CD4-positive, CD25-positive, alpha-beta regulatory T cell (primary cell): ENCODE measurements at regions not wholly inside any gene's neighbourhood (a gene's known extent, or its start where the extent isn't known, plus 50 kb on each side); places are given as distances from the start of the nearest gene placed in this dataset.

Experiments used
- ATAC-seq, 2 donors: fragments of 150-1000 bp; cut with Tn5 transposase; one replicate each; pipeline ENCODE4 v1.10.0; 2021; ENCODE audit warnings: low read depth in 2 of 2, moderate number of reproducible peaks in 2 of 2, moderate library complexity in 1 of 2
- DNase-seq, 3 donors: peaks; one replicate each; pipeline versions ENCODE4 v3.0.0 to v3.0.0-alpha.2; 2012 to 2022; ENCODE audit warnings: mixed read lengths in 1 of 3
- H3K27ac ChIP-seq: one replicate; pipeline ENCODE4 v1.7.0; 2013; ENCODE audit warnings: mild to moderate bottlenecking, low read length; ENCODE audit not compliant: insufficient read depth, poor library complexity, severe bottlenecking
- H3K27me3 ChIP-seq: one replicate; pipeline ENCODE4 v1.7.0; 2013; ENCODE audit warnings: low read length; ENCODE audit not compliant: control insufficient read depth, insufficient read depth
- H3K36me3 ChIP-seq: one replicate; pipeline ENCODE4 v1.7.0; 2013; ENCODE audit warnings: mild to moderate bottlenecking, low read length, moderate library complexity; ENCODE audit not compliant: control insufficient read depth, insufficient read depth
- H3K4me1 ChIP-seq: 2 replicates; pipeline ENCODE4 v1.7.0; 2013; ENCODE audit warnings: mild to moderate bottlenecking, low read length; ENCODE audit not compliant: insufficient read depth, control insufficient read depth, poor library complexity, severe bottlenecking
- H3K4me3 ChIP-seq: one replicate; pipeline ENCODE4 v1.7.0; 2013; ENCODE audit warnings: low read depth, mild to moderate bottlenecking, low read length, moderate library complexity
- H3K9me3 ChIP-seq, 2 experiments: 1 replicate in 1 of 2; 2 replicates in 1 of 2; pipeline ENCODE4 v1.7.0; 2013; ENCODE audit warnings: low read length in 2 of 2, mild to moderate bottlenecking in 1 of 2, moderate library complexity in 1 of 2; ENCODE audit not compliant: control insufficient read depth in 2 of 2
- H3K27ac Mint-ChIP-seq, 3 donors: one replicate each; pipeline ENCODE4 v1.8.0; 2020 to 2022; ENCODE audit warnings: mild to moderate bottlenecking in 3 of 3, mixed read lengths in 3 of 3, moderate library complexity in 2 of 3
- H3K27me3 Mint-ChIP-seq: one replicate; pipeline ENCODE4 v1.8.0; 2022; ENCODE audit warnings: mild to moderate bottlenecking, mixed read lengths
- H3K36me3 Mint-ChIP-seq: one replicate; pipeline ENCODE4 v1.8.0; 2020; ENCODE audit warnings: mixed read lengths
- H3K4me1 Mint-ChIP-seq, 4 donors: one replicate each; pipeline ENCODE4 v1.8.0; 2020 to 2022; ENCODE audit warnings: mixed read lengths in 4 of 4, mild to moderate bottlenecking in 1 of 4
- H3K4me3 Mint-ChIP-seq, 4 donors: one replicate each; pipeline ENCODE4 v1.8.0; 2020 to 2022; ENCODE audit warnings: mild to moderate bottlenecking in 4 of 4, mixed read lengths in 4 of 4, moderate library complexity in 3 of 4
- H3K9me3 Mint-ChIP-seq, 7 donors: one replicate each; pipeline ENCODE4 v1.8.0; 2020 to 2022; ENCODE audit warnings: mixed read lengths in 7 of 7, mild to moderate bottlenecking in 3 of 7, moderate library complexity in 2 of 7

DNA sequence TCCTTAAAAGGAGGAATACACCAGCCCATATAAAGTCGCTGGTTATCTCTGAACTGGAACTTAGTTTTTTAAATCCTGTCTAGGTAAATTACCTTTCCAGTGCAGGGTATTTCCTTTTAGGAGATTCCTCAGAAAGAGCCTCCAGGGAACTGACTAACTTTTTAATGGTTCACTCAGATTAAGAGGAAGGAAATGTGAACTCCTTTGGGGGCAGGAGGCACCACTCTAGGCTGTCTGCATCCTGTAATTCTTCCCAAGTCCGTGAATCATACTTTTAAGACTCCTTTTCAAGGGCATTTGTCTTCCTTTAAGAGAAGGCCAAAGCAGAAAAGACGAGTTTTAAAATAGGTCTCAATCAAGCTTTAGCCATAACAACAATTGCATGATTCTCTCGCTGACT is 871.2 kb upstream of the NR2F2 start:
- no peaks in the 10 kb centered on the region for H3K36me3 Mint-ChIP-seq

GRCh38 chr15:95464509-95464908 is 866.0 kb upstream of the NR2F2 start:
- Histone ChIP-seq H3K36me3 (no peaks in the 10 kb centered on the region), H3K27ac (no peak overlapping the region), H3K4me3 (no peak overlapping the region), H3K27me3 (no peaks in the 10 kb centered on the region), H3K9me3 (no peaks in the 10 kb centered on the region), H3K4me1 (no peaks in the 10 kb centered on the region)
- Mint-ChIP-seq H3K4me3 (no peak overlapping the region), H3K36me3 (no peaks in the 10 kb centered on the region), H3K9me3 (peaks cover 0 to 5% (median 0%) of the 10 kb centered on the region in 7 donors), H3K27ac (no peak overlapping the region), H3K4me1 (peaks cover 0 to 3% (median 0%) of the 10 kb centered on the region in 4 donors), H3K27me3 (no peaks in the 10 kb centered on the region)
- ATAC-seq (no peak), DNase-seq (no peak)

More for the DNA sequence above, 871.2 kb upstream of the NR2F2 start:
- Histone ChIP-seq H3K27ac (no peak overlapping the region), H3K4me3 (no peak overlapping the region), H3K27me3 (no peaks in the 10 kb centered on the region), H3K36me3 (no peaks in the 10 kb centered on the region), H3K4me1 (peaks cover 5% of the 10 kb centered on the region), H3K9me3 (no peaks in the 10 kb centered on the region)
- Mint-ChIP-seq H3K4me3 (no peak overlapping the region), H3K27ac (no peak overlapping the region), H3K9me3 (peaks cover 0 to 9% (median 0%) of the 10 kb centered on the region in 7 donors), H3K4me1 (peaks cover 0 to 22% (median 9%) of the 10 kb centered on the region in 4 donors), H3K27me3 (no peaks in the 10 kb centered on the region)
- ATAC-seq (no peak), DNase-seq (no peak)

DNA sequence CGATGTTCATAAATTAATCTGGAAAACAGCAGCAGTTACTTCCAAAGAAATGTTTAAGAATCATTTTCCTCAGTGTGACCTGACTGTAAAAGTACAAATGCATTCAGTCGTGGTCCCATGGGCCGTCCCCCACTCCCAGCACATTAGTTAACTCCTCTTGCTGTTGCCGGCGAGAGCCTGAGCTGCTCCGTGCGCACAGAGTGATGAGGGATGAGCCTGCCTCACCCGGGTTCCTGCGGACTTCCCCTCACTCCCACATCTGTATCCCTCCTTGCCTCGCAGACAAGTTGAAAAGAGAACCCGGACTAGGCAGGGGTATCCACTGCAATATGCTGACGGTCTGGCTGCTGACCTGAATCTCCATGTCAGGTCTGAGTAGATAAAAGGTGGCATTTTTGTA is 861.7 kb upstream of the NR2F2 start:
- H3K36me3 Mint-ChIP-seq, result no peaks in the 10 kb centered on the region
- no peak overlapping the region for H3K27ac Mint-ChIP-seq
- no peak overlapping the region for H3K4me3 ChIP-seq
- no peaks in the 10 kb centered on the region for H3K9me3 ChIP-seq
- no peaks in the 10 kb centered on the region for H3K36me3 ChIP-seq
- ATAC-seq (no peak), DNase-seq (no peak)
- peaks cover 0 to 3% (median 0%) of the 10 kb centered on the region in 4 donors for H3K4me1 Mint-ChIP-seq
- H3K9me3 Mint-ChIP-seq, result peaks cover 0 to 3% (median 0%) of the 10 kb centered on the region in 7 donors
- H3K27me3 Mint-ChIP-seq, result no peaks in the 10 kb centered on the region
- H3K4me3 Mint-ChIP-seq, result no peak overlapping the region
- H3K27ac ChIP-seq, result no peak overlapping the region
- H3K27me3 ChIP-seq, result no peaks in the 10 kb centered on the region
- H3K4me1 ChIP-seq, result no peaks in the 10 kb centered on the region

- ATAC-seq (no peak), DNase-seq (no peak)
- Histone ChIP-seq H3K9me3 (no peaks in the 10 kb centered on the region), H3K27ac (no peak overlapping the region), H3K36me3 (no peaks in the 10 kb centered on the region), H3K4me3 (no peak overlapping the region), H3K4me1 (no peaks in the 10 kb centered on the region), H3K27me3 (no peaks in the 10 kb centered on the region)
- Mint-ChIP-seq H3K27me3 (no peaks in the 10 kb centered on the region), H3K27ac (no peak overlapping the region), H3K9me3 (peaks cover 0 to 3% (median 0%) of the 10 kb centered on the region in 7 donors), H3K4me1 (peaks cover 0 to 3% (median 0%) of the 10 kb centered on the region in 4 donors), H3K36me3 (no peaks in the 10 kb centered on the region), H3K4me3 (no peak overlapping the region)
Measured at GRCh38 chr15:95469496-95470000, 861.0 kb upstream of the NR2F2 start.

- Histone ChIP-seq H3K4me1 (no peaks in the 10 kb centered on the region), H3K36me3 (no peaks in the 10 kb centered on the region), H3K9me3 (no peaks in the 10 kb centered on the region), H3K27ac (no peak overlapping the region), H3K27me3 (no peaks in the 10 kb centered on the region), H3K4me3 (no peak overlapping the region)
- Mint-ChIP-seq H3K27me3 (no peaks in the 10 kb centered on the region), H3K4me1 (peaks cover 0 to 3% (median 0%) of the 10 kb centered on the region in 4 donors), H3K4me3 (no peak overlapping the region), H3K27ac (no peak overlapping the region), H3K9me3 (peaks cover 0 to 3% (median 0%) of the 10 kb centered on the region in 7 donors), H3K36me3 (no peaks in the 10 kb centered on the region)
- no peak for DNase-seq
- ATAC-seq, result no peak
Measured at GRCh38 chr15:95470529-95470928, 860.0 kb upstream of the NR2F2 start.

DNA sequence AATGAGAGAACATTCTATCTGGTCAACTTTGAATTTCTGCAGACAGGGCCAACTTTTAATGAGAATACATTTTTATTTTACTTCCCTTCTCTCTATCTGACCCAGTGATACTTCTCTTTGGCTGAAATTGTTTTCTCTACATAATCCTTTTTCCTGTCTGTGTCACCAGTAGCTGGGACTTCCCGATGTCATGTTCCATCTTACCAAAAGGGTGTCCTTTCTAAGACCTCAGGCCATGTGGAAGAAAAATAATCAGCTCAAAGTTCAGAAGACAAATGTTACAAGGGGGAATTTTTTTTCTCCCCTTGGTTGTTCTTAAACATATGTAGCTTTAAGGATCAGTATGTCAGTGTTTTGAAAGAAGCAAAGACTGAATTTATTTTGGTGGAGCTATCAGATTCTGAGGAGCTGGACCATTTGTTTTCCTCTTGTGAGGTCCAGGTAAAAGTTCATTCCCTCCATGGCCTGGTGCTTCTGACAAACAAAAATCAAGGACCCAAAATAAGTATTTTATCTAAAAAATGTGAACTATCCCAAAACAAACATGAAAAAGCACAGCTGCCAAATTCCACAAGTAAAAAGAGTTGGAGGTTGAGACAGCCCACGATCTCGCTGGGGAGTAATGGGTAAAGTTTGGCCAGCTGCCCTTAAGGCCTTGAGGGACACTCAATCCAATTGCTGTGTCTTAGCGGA is 859.4 kb upstream of the NR2F2 start:
- Mint-ChIP-seq H3K36me3 (no peaks in the 10 kb centered on the region), H3K27me3 (no peaks in the 10 kb centered on the region), H3K9me3 (peaks cover 0 to 3% (median 0%) of the 10 kb centered on the region in 7 donors), H3K4me3 (no peak overlapping the region), H3K4me1 (peaks cover 0 to 3% (median 0%) of the 10 kb centered on the region in 4 donors), H3K27ac (no peak overlapping the region)
- no peaks in the 10 kb centered on the region for H3K27me3 ChIP-seq
- no peaks in the 10 kb centered on the region for H3K4me1 ChIP-seq
- ATAC-seq, result no peak
- no peaks in the 10 kb centered on the region for H3K9me3 ChIP-seq
- H3K4me3 ChIP-seq, result no peak overlapping the region
- H3K36me3 ChIP-seq, result no peaks in the 10 kb centered on the region
- H3K27ac ChIP-seq, result no peak overlapping the region
- no peak for DNase-seq

- Histone ChIP-seq H3K27ac (no peak overlapping the region), H3K27me3 (no peaks in the 10 kb centered on the region), H3K9me3 (no peaks in the 10 kb centered on the region), H3K36me3 (no peaks in the 10 kb centered on the region), H3K4me3 (no peak overlapping the region), H3K4me1 (no peaks in the 10 kb centered on the region)
- H3K36me3 Mint-ChIP-seq, result no peaks in the 10 kb centered on the region
- H3K9me3 Mint-ChIP-seq, result peaks cover 0 to 2% (median 0%) of the 10 kb centered on the region in 7 donors
- peaks cover 0 to 3% (median 0%) of the 10 kb centered on the region in 4 donors for H3K4me1 Mint-ChIP-seq
- DNase-seq, result no peak
- ATAC-seq, result no peak
- H3K27me3 Mint-ChIP-seq, result no peaks in the 10 kb centered on the region
- H3K27ac Mint-ChIP-seq, result no peak overlapping the region
- H3K4me3 Mint-ChIP-seq, result no peak overlapping the region
Measured at GRCh38 chr15:95471690-95472086, 858.8 kb upstream of the NR2F2 start.

DNA sequence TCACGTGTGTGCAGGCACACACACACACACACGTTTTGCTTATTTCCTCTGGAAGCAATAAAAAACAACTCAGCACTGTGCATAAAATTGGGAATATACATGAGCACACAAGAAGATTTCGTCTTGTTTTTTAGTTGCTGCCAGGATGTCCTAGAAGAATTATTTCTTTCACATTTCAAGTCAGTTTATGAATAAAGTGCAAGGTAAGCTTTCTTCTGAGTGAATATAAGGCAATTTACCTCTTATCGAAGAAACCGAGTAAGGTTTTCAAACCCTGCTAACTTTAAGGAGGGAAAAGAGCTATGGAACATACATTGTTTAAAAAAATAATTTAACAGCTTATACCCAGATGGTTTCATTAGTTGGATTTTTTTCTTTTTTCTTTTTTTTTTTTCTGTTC is 855.4 kb upstream of the NR2F2 start:
- H3K4me1 ChIP-seq, result no peaks in the 10 kb centered on the region
- Mint-ChIP-seq H3K9me3 (peaks cover 0 to 2% (median 0%) of the 10 kb centered on the region in 7 donors), H3K27ac (no peak overlapping the region), H3K36me3 (no peaks in the 10 kb centered on the region), H3K27me3 (no peaks in the 10 kb centered on the region), H3K4me3 (no peak overlapping the region), H3K4me1 (no peaks in the 10 kb centered on the region)
- ATAC-seq (no peak), DNase-seq (no peak)
- H3K36me3 ChIP-seq, result no peaks in the 10 kb centered on the region
- no peaks in the 10 kb centered on the region for H3K27me3 ChIP-seq
- no peak overlapping the region for H3K27ac ChIP-seq
- H3K9me3 ChIP-seq, result no peaks in the 10 kb centered on the region
- no peak overlapping the region for H3K4me3 ChIP-seq
